ENCODE measurements at regions not wholly inside any gene's neighbourhood (a gene's known extent, or its start where the extent isn't known, plus 50 kb on each side); places are given as distances from the start of the nearest gene placed in this dataset.

DNA sequence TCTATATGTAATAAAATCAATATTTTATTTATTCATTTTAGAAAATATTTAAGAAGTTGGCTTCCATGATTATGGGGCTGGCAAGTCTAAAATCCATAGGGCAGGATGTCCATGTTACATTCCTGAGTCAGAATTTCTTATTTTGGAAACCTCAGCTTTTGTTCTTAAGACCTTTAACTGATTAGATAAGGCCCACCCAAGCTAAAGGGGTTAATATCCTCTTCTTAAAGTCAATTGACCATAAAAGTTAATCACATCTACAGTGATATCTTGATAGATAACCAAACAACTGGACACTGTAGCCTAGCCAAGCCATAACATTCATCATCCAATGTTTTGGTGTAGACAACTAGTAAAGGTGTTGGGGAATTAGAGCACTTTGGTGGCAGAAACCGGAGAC, 1035.4 kb upstream of the ZEB2 start (continued):
- TF ChIP-seq NANOG (IDR thresholded peaks at IDR 0.05; ENCODE audit: borderline replicate concordance) (no peak), EZH2 (IDR thresholded peaks at IDR 0.05; ENCODE audit: low read depth, unreplicated experiment) (no peak), STAT1 (IDR thresholded peaks at IDR 0.05; ENCODE audit: unreplicated experiment) (no peak), ZNF462 (CRISPR knock-in tag; IDR thresholded peaks at IDR 0.05) (no peak), CREB1 (CRISPR knock-in tag; IDR thresholded peaks at IDR 0.05; ENCODE audit: low read depth) (no peak), ETS1 (IDR thresholded peaks at IDR 0.05) (no peak)

GRCh38 chr2:145551686-145552085, 1031.8 kb upstream of the ZEB2 start:
- no peak overlapping the region for H3K4me3 Mint-ChIP-seq
- Histone ChIP-seq H2AFZ (no peak overlapping the region), H4K20me1 (replicated peaks; ENCODE audit: insufficient read depth) (no peaks in the 10 kb centered on the region), H3F3A (replicated peaks; ENCODE audit: low read depth) (no peaks in the 10 kb centered on the region), H3K79me2 (replicated peaks; ENCODE audit: insufficient read depth) (no peaks in the 10 kb centered on the region), H3K27me3 (ENCODE audit: insufficient read depth) (no peaks in the 10 kb centered on the region), H3K9me2 (ENCODE audit: insufficient read depth) (no peaks in the 10 kb centered on the region), H3K4me3 (no peak overlapping the region), H3K27ac (ENCODE audit: low read depth) (no peak overlapping the region), H3K4me1 (ENCODE audit: insufficient read depth) (0 out of 2 replicates have a peak, but pooled peaks cover 4% of the 10 kb centered on the region), H3K4me2 (no peak overlapping the region), H3K36me3 (ENCODE audit: insufficient read depth) (no peaks in the 10 kb centered on the region)
- no peaks in the 10 kb centered on the region for H3K9me3 Mint-ChIP-seq
- H3K27me3 Mint-ChIP-seq (ENCODE audit: insufficient read depth, low read depth, poor library complexity), result no peaks in the 10 kb centered on the region
- ATAC-seq, result no peak
- H3K4me1 Mint-ChIP-seq, result peaks cover 7% of the 10 kb centered on the region
- no peak for DNase-seq (ENCODE audit: low spot score)
- H3K27ac Mint-ChIP-seq, result no peak overlapping the region
- H3K36me3 Mint-ChIP-seq (ENCODE audit: low read depth), result no peaks in the 10 kb centered on the region
- no peak for TF ChIP-seq POLR2AphosphoS5 (IDR thresholded peaks at IDR 0.05; ENCODE audit: low read depth)
- TF ChIP-seq ZNF331 (CRISPR knock-in tag; IDR thresholded peaks at IDR 0.05; ENCODE audit: low read depth), result no peak
- TF ChIP-seq ZNF114 (CRISPR knock-in tag; IDR thresholded peaks at IDR 0.05), result no peak
- TF ChIP-seq CTCF (conservative IDR thresholded peaks at IDR 0.05; ENCODE audit: low read depth in 2 of 2), result no peak
- no peak for TF ChIP-seq NANOG (IDR thresholded peaks at IDR 0.05; ENCODE audit: borderline replicate concordance)
- no peak for TF ChIP-seq EZH2phosphoT487 (IDR thresholded peaks at IDR 0.05; ENCODE audit: unreplicated experiment)
- TF ChIP-seq ETS1 (IDR thresholded peaks at IDR 0.05), result no peak
- no peak for TF ChIP-seq STAT1 (IDR thresholded peaks at IDR 0.05; ENCODE audit: unreplicated experiment)
- no peak for TF ChIP-seq EZH2 (IDR thresholded peaks at IDR 0.05; ENCODE audit: low read depth, unreplicated experiment)
- no peak for TF ChIP-seq JUNB (IDR thresholded peaks at IDR 0.05; ENCODE audit: unreplicated experiment)
- TF ChIP-seq CREB1 (CRISPR knock-in tag; IDR thresholded peaks at IDR 0.05; ENCODE audit: low read depth), result no peak

All from GM23338 (cell line).